Parathyroid adenoma (tissue), 2 donors: ENCODE measurements at regions not wholly inside any gene's neighbourhood (a gene's known extent, or its start where the extent isn't known, plus 50 kb on each side); places are given as distances from the start of the nearest gene placed in this dataset.

ENCODE experiments used
- H2AFZ ChIP-seq: fragments of 300-600 bp; sonication (generic); one replicate; pipeline ENCODE4 v1.7.0; 2017; ENCODE audit warnings: antibody characterized with exemption, mild to moderate bottlenecking
- H3K27ac ChIP-seq: fragments of 300-600 bp; sonication (generic); one replicate; pipeline ENCODE4 v1.7.0; 2017
- H3K27me3 ChIP-seq: fragments of 300-600 bp; sonication (generic); one replicate; pipeline ENCODE4 v1.7.0; 2017; ENCODE audit warnings: low read length; ENCODE audit not compliant: control insufficient read depth, insufficient read depth
- H3K36me3 ChIP-seq: fragments of 300-600 bp; sonication (generic); one replicate; pipeline ENCODE4 v1.7.0; 2017; ENCODE audit warnings: low read length; ENCODE audit not compliant: control insufficient read depth, insufficient read depth
- H3K4me1 ChIP-seq: fragments of 300-600 bp; sonication (generic); one replicate; pipeline ENCODE4 v1.7.0; 2017; ENCODE audit warnings: control low read depth
- H3K4me2 ChIP-seq: fragments of 300-600 bp; sonication (generic); one replicate; pipeline ENCODE4 v1.7.0; 2017; ENCODE audit warnings: low read length
- H3K4me3 ChIP-seq: fragments of 300-600 bp; sonication (generic); one replicate; pipeline ENCODE4 v1.7.0; 2017; ENCODE audit warnings: low read depth, low read length
- H3K79me2 ChIP-seq: fragments of 300-600 bp; sonication (generic); one replicate; pipeline ENCODE4 v1.7.0; 2017; ENCODE audit warnings: control low read depth
- H3K9ac ChIP-seq: fragments of 300-600 bp; sonication (generic); one replicate; pipeline ENCODE4 v1.7.0; 2017; ENCODE audit warnings: mild to moderate bottlenecking
- H3K9me3 ChIP-seq: fragments of 300-600 bp; sonication (generic); one replicate; pipeline ENCODE4 v1.7.0; 2017; ENCODE audit warnings: low read length; ENCODE audit not compliant: control insufficient read depth
- TF ChIP-seq, protein P1 (sequence below): fragments of 300-600 bp; sonication (generic); IDR thresholded peaks from one replicate; pipeline ENCODE4 v1.7.0; 2017; ENCODE audit warnings: antibody characterized with exemption, mild to moderate bottlenecking
- donor health status: primary hyperparathyroidism.

- Histone ChIP-seq H3K27me3 (no peaks in the 10 kb centered on the region), H3K79me2 (no peaks in the 10 kb centered on the region), H3K27ac (no peak overlapping the region), H3K4me1 (no peaks in the 10 kb centered on the region), H3K4me3 (no peak overlapping the region), H2AFZ (no peak overlapping the region), H3K4me2 (no peak overlapping the region), H3K9me3 (no peaks in the 10 kb centered on the region), H3K9ac (no peak overlapping the region), H3K36me3 (no peaks in the 10 kb centered on the region)
- TF ChIP-seq, protein P1, sequence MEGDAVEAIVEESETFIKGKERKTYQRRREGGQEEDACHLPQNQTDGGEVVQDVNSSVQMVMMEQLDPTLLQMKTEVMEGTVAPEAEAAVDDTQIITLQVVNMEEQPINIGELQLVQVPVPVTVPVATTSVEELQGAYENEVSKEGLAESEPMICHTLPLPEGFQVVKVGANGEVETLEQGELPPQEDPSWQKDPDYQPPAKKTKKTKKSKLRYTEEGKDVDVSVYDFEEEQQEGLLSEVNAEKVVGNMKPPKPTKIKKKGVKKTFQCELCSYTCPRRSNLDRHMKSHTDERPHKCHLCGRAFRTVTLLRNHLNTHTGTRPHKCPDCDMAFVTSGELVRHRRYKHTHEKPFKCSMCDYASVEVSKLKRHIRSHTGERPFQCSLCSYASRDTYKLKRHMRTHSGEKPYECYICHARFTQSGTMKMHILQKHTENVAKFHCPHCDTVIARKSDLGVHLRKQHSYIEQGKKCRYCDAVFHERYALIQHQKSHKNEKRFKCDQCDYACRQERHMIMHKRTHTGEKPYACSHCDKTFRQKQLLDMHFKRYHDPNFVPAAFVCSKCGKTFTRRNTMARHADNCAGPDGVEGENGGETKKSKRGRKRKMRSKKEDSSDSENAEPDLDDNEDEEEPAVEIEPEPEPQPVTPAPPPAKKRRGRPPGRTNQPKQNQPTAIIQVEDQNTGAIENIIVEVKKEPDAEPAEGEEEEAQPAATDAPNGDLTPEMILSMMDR: no peak
Measured at GRCh38 chr4:173958445-173958844, 325.0 kb downstream of the FBXO8 start.

GRCh38 chr4:173943547-173943946, 339.9 kb downstream of the FBXO8 start:
- H3K27ac ChIP-seq: no peak overlapping the region
- no peak overlapping the region for H3K4me2 ChIP-seq
- TF ChIP-seq, protein P1: no peak
- no peak overlapping the region for H3K4me3 ChIP-seq
- no peaks in the 10 kb centered on the region for H3K79me2 ChIP-seq
- H3K27me3 ChIP-seq: no peaks in the 10 kb centered on the region
- H3K36me3 ChIP-seq: no peaks in the 10 kb centered on the region
- H3K9ac ChIP-seq: no peak overlapping the region
- H3K9me3 ChIP-seq: no peaks in the 10 kb centered on the region
- no peak overlapping the region for H2AFZ ChIP-seq
- H3K4me1 ChIP-seq: no peaks in the 10 kb centered on the region

DNA sequence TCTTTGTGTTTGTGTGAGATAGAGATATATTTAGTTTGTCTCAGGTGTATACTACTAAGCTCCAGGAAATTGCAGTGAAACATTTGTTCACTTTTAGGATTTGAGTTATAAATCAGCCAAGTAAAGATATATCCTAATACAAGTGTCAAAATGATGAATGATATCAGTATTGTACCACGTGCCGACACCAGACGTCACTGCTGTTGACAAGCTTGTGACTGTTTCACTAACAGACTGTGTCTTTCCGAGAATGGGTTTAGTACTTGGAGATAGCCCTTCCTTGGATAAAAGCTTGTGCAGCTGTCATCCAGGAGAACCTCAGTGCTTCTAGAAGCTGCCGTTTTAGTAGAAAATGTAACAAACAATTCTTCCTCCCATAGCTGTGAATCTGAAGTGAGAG, 343.3 kb downstream of the FBXO8 start:
- Histone ChIP-seq H2AFZ (no peak overlapping the region), H3K27me3 (no peaks in the 10 kb centered on the region), H3K4me2 (no peak overlapping the region), H3K79me2 (no peaks in the 10 kb centered on the region), H3K4me1 (no peaks in the 10 kb centered on the region), H3K9me3 (no peaks in the 10 kb centered on the region), H3K27ac (no peak overlapping the region), H3K4me3 (no peak overlapping the region), H3K9ac (no peak overlapping the region), H3K36me3 (no peaks in the 10 kb centered on the region)
- TF ChIP-seq, protein P1: no peak

- Histone ChIP-seq H3K9ac (no peak overlapping the region), H3K36me3 (no peaks in the 10 kb centered on the region), H3K27ac (no peak overlapping the region)
Measured at GRCh38 chr4:173937631-173938270, 345.7 kb downstream of the FBXO8 start.

More at GRCh38 chr4:173937631-173938270, 345.7 kb downstream of the FBXO8 start:
- Histone ChIP-seq H3K9me3 (no peaks in the 10 kb centered on the region), H3K27me3 (no peaks in the 10 kb centered on the region), H3K4me3 (no peak overlapping the region), H2AFZ (no peak overlapping the region), H3K4me1 (no peaks in the 10 kb centered on the region), H3K4me2 (no peak overlapping the region), H3K79me2 (no peaks in the 10 kb centered on the region)
- TF ChIP-seq, protein P1: no peak
